ENCODE measurements at regions not wholly inside any gene's neighbourhood (a gene's known extent, or its start where the extent isn't known, plus 50 kb on each side); places are given as distances from the start of the nearest gene placed in this dataset.

GRCh38 chr5:130985776-130986175 is 179.3 kb downstream of the HINT1 start:
- WGBS, 3 donors = 37 to 39% (median 37%) methylated on average over 2 of the region's 2 CpGs
- no peak for DNase-seq
- TF ChIP-seq CTCF (IDR thresholded peaks at IDR 0.05) = no peak
- Histone ChIP-seq H3K9me3 (no peaks in the 10 kb centered on the region), H3K27me3 (ENCODE audit: insufficient read depth in 3 of 3, low read length in 2 of 3) (no peaks in the 10 kb centered on the region), H3K36me3 (ENCODE audit: insufficient read depth in 1 of 2, low read depth in 1 of 2) (no peaks in the 10 kb centered on the region), H3K27ac (no peak overlapping the region), H3K4me3 (no peak overlapping the region), H3K4me1 (no peaks in the 10 kb centered on the region)
- intact Hi-C loops (cut with DNase I) = no loop called here
- no peak for ATAC-seq

DNA sequence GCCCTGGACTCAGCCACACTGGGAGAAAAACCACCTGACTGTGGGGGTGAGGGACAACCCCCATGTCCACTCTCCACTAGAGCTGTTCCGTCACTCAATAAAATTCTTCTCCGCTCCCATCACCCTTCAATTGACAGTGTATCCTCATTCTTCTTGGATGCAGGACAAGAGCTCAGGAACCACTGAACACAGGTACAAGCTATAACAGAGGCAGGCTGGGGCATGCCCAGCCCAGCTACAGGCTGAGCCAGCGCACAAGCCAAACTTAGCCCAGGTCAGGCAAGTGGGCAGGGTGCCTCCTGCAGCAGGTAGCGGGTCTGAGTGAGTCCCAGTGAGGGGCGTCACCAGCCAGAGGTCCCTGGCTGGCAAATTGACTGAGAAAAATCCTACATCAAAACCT is 183.4 kb downstream of the HINT1 start:
- WGBS, 3 donors = 93 to 96% (median 96%) methylated on average over 5 of the region's 5 CpGs
- no peak for TF ChIP-seq CTCF (IDR thresholded peaks at IDR 0.05)
- Histone ChIP-seq H3K36me3 (ENCODE audit: insufficient read depth in 1 of 2, low read depth in 1 of 2) (no peaks in the 10 kb centered on the region), H3K9me3 (no peaks in the 10 kb centered on the region), H3K4me3 (no peak overlapping the region), H3K27ac (no peak overlapping the region), H3K27me3 (ENCODE audit: insufficient read depth in 3 of 3, low read length in 2 of 3) (no peaks in the 10 kb centered on the region), H3K4me1 (no peaks in the 10 kb centered on the region)
- intact Hi-C loops (cut with DNase I) = no loop called here
- ATAC-seq (no peak), DNase-seq (no peak)

- 79 to 87% (median 81%) methylated on average over 4 of the region's 4 CpGs for WGBS, 3 donors
- Histone ChIP-seq H3K9me3 (no peaks in the 10 kb centered on the region), H3K36me3 (ENCODE audit: insufficient read depth in 1 of 2, low read depth in 1 of 2) (no peaks in the 10 kb centered on the region), H3K4me1 (no peaks in the 10 kb centered on the region), H3K27me3 (ENCODE audit: insufficient read depth in 3 of 3, low read length in 2 of 3) (peaks cover 0 to 2% (median 0%) of the 10 kb centered on the region in 3 donors), H3K27ac (no peak overlapping the region), H3K4me3 (no peak overlapping the region)
- intact Hi-C loops (cut with DNase I) = no loop called here
- TF ChIP-seq CTCF (IDR thresholded peaks at IDR 0.05) = no peak
- ATAC-seq (no peak), DNase-seq (no peak)
Observed at GRCh38 chr5:130978475-130978874, 186.6 kb downstream of the HINT1 start.

- Histone ChIP-seq H3K27ac (no peak overlapping the region), H3K4me3 (no peak overlapping the region), H3K27me3 (ENCODE audit: insufficient read depth in 3 of 3, low read length in 2 of 3) (peaks cover 0 to 2% (median 0%) of the 10 kb centered on the region in 3 donors), H3K36me3 (ENCODE audit: insufficient read depth in 1 of 2, low read depth in 1 of 2) (no peaks in the 10 kb centered on the region), H3K4me1 (no peaks in the 10 kb centered on the region), H3K9me3 (no peaks in the 10 kb centered on the region)
- DNase-seq (no peak), ATAC-seq (no peak)
- intact Hi-C loops (cut with DNase I) = no loop called here
- TF ChIP-seq CTCF (IDR thresholded peaks at IDR 0.05) = no peak
Observed at GRCh38 chr5:130976493-130976892, 188.6 kb downstream of the HINT1 start.

DNA sequence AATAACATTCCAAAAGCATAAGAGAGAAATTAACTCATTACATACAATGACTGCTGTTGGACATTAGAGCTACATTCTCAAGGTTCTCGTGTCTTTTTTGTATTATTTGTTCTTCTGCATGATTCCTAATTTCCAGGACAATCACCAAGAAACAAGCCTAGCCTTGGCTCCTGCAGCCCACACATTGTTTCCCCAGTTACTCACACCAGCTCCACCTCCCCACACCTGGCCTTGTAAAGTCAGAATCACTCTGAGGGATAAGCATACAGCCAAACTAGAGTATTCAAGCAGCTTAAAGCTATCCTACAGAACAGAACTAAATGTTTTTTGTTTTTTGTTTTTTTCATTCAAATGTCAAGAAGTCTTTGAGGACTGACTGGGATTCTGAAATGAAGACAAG is 189.2 kb downstream of the HINT1 start:
- WGBS, 3 donors = 49 to 70% (median 63%) methylated on average over 1 of the region's 1 CpG
- no peaks in the 10 kb centered on the region for H3K4me1 ChIP-seq
- no peaks in the 10 kb centered on the region for H3K36me3 ChIP-seq (ENCODE audit: insufficient read depth in 1 of 2, low read depth in 1 of 2)
- H3K4me3 ChIP-seq = no peak overlapping the region
- no peak overlapping the region for H3K27ac ChIP-seq
- no peaks in the 10 kb centered on the region for H3K9me3 ChIP-seq
- DNase-seq (no peak), ATAC-seq (no peak)
- intact Hi-C loops (cut with DNase I) = no loop called here
- TF ChIP-seq CTCF (IDR thresholded peaks at IDR 0.05) = no peak
- H3K27me3 ChIP-seq (ENCODE audit: insufficient read depth in 3 of 3, low read length in 2 of 3) = peaks cover 0 to 2% (median 0%) of the 10 kb centered on the region in 3 donors

Measured in psoas muscle (tissue), 7 donors.